Activated T-cell treated with anti-CD3 and anti-CD28 coated beads, Interleukin-2, amount 50 U/mL, for 4 hours (primary cell): ENCODE measurements at regions not wholly inside any gene's neighbourhood (a gene's known extent, or its start where the extent isn't known, plus 50 kb on each side); places are given as distances from the start of the nearest gene placed in this dataset.

Source experiments
- ATAC-seq, 2 donors: fragments of 200-7000 bp; cut with Tn5 transposase; one replicate each; pipeline ENCODE4 v1.10.0; 2021
- DNase-seq: peaks from one replicate; pipeline ENCODE4 v3.0.0-alpha.2; 2020
- H3K27me3 Mint-ChIP-seq: one replicate; pipeline ENCODE4 v1.8.0; 2021; ENCODE audit warnings: low read depth, mixed read lengths
- H3K36me3 Mint-ChIP-seq: one replicate; pipeline ENCODE4 v1.8.0; 2022; ENCODE audit warnings: mixed read lengths; ENCODE audit not compliant: insufficient read depth
- H3K4me1 Mint-ChIP-seq: one replicate; pipeline ENCODE4 v1.8.0; 2021; ENCODE audit warnings: low read depth, mixed read lengths
- H3K4me3 Mint-ChIP-seq: one replicate; pipeline ENCODE4 v1.8.0; 2021; ENCODE audit warnings: mild to moderate bottlenecking, moderate library complexity, mixed read lengths
- H3K9me3 Mint-ChIP-seq: one replicate; pipeline ENCODE4 v1.8.0; 2021; ENCODE audit warnings: mixed read lengths

DNA sequence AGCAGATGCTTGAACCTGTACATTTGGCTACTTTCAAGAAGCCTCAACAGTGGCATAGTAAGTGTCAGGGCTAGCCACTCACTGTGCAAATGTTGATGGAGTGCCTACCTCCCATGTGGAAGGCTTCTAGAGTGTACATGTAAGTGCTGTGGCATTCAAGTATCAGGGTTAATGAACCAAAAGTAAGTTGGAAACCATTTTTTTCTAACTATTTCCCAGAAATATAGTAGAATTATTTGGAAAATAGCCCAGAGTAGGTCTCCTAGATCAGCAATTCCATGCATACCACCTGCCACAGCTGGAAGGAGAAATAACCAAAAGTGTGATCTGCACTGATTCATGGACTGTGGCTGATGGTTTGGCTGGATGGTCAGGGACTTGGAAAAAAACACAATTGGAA, 53.3 kb downstream of the FOXD1 start:
- DNase-seq (no peak), ATAC-seq (no peak)
- Mint-ChIP-seq H3K4me3 (no peak overlapping the region), H3K4me1 (no peaks in the 10 kb centered on the region), H3K27me3 (peaks cover 17% of the 10 kb centered on the region), H3K9me3 (no peaks in the 10 kb centered on the region), H3K36me3 (no peaks in the 10 kb centered on the region)

GRCh38 chr5:73394610-73395009, 54.0 kb downstream of the FOXD1 start:
- peaks cover 15% of the 10 kb centered on the region for H3K27me3 Mint-ChIP-seq
- H3K4me3 Mint-ChIP-seq: no peak overlapping the region
- DNase-seq (no peak), ATAC-seq (no peak)
- H3K4me1 Mint-ChIP-seq: no peaks in the 10 kb centered on the region
- H3K36me3 Mint-ChIP-seq: no peaks in the 10 kb centered on the region
- no peaks in the 10 kb centered on the region for H3K9me3 Mint-ChIP-seq

- ATAC-seq: no peak
- H3K27me3 Mint-ChIP-seq: peaks cover 18% of the 10 kb centered on the region
- DNase-seq: no peak
- peaks cover 2% of the 10 kb centered on the region for H3K4me1 Mint-ChIP-seq
- no peaks in the 10 kb centered on the region for H3K9me3 Mint-ChIP-seq
- H3K4me3 Mint-ChIP-seq: no peak overlapping the region
- no peaks in the 10 kb centered on the region for H3K36me3 Mint-ChIP-seq
Observed at GRCh38 chr5:73393611-73394489, 54.7 kb downstream of the FOXD1 start.

GRCh38 chr5:73392775-73393174, 55.8 kb downstream of the FOXD1 start:
- H3K4me3 Mint-ChIP-seq: no peak overlapping the region
- DNase-seq: no peak
- no peaks in the 10 kb centered on the region for H3K9me3 Mint-ChIP-seq
- peaks cover 10% of the 10 kb centered on the region for H3K4me1 Mint-ChIP-seq
- ATAC-seq: no peak
- no peaks in the 10 kb centered on the region for H3K36me3 Mint-ChIP-seq
- peaks cover 19% of the 10 kb centered on the region for H3K27me3 Mint-ChIP-seq

GRCh38 chr5:73391441-73391881, 57.1 kb downstream of the FOXD1 start:
- Mint-ChIP-seq H3K27me3 (peaks cover 16% of the 10 kb centered on the region), H3K9me3 (no peaks in the 10 kb centered on the region), H3K4me1 (peaks cover 21% of the 10 kb centered on the region), H3K36me3 (no peaks in the 10 kb centered on the region), H3K4me3 (no peak overlapping the region)
- ATAC-seq (no peak), DNase-seq (no peak)

- Mint-ChIP-seq H3K27me3 (peaks cover 16% of the 10 kb centered on the region), H3K9me3 (no peaks in the 10 kb centered on the region), H3K4me3 (no peak overlapping the region), H3K4me1 (peaks cover 26% of the 10 kb centered on the region), H3K36me3 (no peaks in the 10 kb centered on the region)
- no peak for ATAC-seq
- DNase-seq: no peak
Observed at GRCh38 chr5:73390972-73391371, 57.6 kb downstream of the FOXD1 start.

GRCh38 chr5:73388740-73389139, 59.8 kb downstream of the FOXD1 start:
- Mint-ChIP-seq H3K4me3 (no peak overlapping the region), H3K9me3 (peaks cover 15% of the 10 kb centered on the region), H3K27me3 (peaks cover 16% of the 10 kb centered on the region), H3K36me3 (peaks cover 5% of the 10 kb centered on the region), H3K4me1 (peaks cover 26% of the 10 kb centered on the region)
- DNase-seq: no peak
- ATAC-seq: no peak

GRCh38 chr5:73388306-73388684, 60.3 kb downstream of the FOXD1 start:
- no peak overlapping the region for H3K4me3 Mint-ChIP-seq
- DNase-seq (no peak), ATAC-seq (no peak)
- H3K4me1 Mint-ChIP-seq: peaks cover 26% of the 10 kb centered on the region
- H3K27me3 Mint-ChIP-seq: peaks cover 20% of the 10 kb centered on the region
- H3K36me3 Mint-ChIP-seq: peaks cover 6% of the 10 kb centered on the region
- H3K9me3 Mint-ChIP-seq: peaks cover 16% of the 10 kb centered on the region

DNA sequence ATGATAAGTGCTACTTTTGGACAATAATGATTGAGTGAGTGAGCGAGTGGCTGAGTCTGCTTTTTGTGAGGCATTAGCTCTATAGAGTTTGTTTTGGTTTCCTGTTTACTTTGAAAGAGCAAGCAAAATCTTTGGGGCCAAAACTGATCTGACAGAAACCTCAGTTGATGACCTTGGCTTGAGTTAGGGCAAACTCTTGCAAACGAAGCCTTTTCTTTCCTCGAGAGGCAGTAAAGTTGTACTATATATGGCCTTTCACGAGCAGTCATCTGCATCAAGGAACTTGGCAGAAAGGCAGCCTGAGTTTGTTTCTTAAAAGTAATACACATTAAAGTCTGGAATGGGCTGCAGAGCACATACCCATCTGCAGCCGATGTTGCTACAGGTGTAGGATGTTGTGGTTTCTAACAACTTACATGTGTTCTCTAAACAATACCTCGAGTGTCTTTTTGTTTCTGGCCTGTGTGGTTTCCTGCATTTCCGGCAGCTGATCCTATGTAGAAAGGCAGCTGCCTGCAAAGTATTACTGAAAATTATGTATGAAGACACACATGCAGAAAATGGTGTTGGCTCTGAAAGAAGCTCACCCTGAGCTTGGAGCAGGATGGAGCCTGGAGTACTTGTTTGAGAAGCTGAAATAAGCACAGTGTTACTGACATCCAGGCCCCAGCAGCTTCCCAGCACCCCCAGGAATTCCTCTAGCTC, 60.8 kb downstream of the FOXD1 start:
- peak; percentile 35 to 37 for ATAC-seq
- Mint-ChIP-seq H3K4me3 (peak overlapping the region; percentile 11), H3K4me1 (peaks cover 26% of the 10 kb centered on the region), H3K36me3 (peaks cover 6% of the 10 kb centered on the region), H3K27me3 (peaks cover 25% of the 10 kb centered on the region), H3K9me3 (peaks cover 16% of the 10 kb centered on the region)
- DNase-seq: no peak

- H3K36me3 Mint-ChIP-seq: peaks cover 6% of the 10 kb centered on the region
- peaks cover 16% of the 10 kb centered on the region for H3K9me3 Mint-ChIP-seq
- ATAC-seq (no peak), DNase-seq (no peak)
- peaks cover 29% of the 10 kb centered on the region for H3K27me3 Mint-ChIP-seq
- peaks cover 26% of the 10 kb centered on the region for H3K4me1 Mint-ChIP-seq
- H3K4me3 Mint-ChIP-seq: peak overlapping the region; percentile 11
Observed at GRCh38 chr5:73387149-73387591, 61.4 kb downstream of the FOXD1 start.

DNA sequence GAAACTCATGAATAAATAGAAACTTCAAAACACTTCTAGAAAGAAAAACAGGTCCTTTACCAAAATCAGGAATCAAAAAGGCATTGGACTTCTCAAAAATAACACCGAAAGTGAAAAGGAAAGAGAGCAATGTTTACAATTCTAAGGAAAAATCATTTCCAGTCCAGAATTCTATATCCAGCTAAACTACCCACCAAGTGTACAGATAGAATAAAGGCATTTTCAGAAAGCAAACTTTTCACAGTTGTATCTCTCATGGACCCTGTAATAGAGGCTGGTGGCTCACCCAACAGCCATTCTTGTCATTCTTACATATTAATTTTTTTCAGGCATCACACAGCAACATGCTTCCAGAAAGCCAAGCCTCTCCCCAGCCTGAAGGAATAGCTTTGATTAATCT, 63.7 kb downstream of the FOXD1 start:
- ATAC-seq (no peak), DNase-seq (no peak)
- Mint-ChIP-seq H3K27me3 (peaks cover 43% of the 10 kb centered on the region), H3K9me3 (peaks cover 16% of the 10 kb centered on the region), H3K4me3 (no peak overlapping the region), H3K36me3 (peaks cover 6% of the 10 kb centered on the region), H3K4me1 (peaks cover 33% of the 10 kb centered on the region)

- Mint-ChIP-seq H3K9me3 (peaks cover 16% of the 10 kb centered on the region), H3K4me3 (no peak overlapping the region), H3K36me3 (peaks cover 6% of the 10 kb centered on the region), H3K27me3 (peaks cover 58% of the 10 kb centered on the region), H3K4me1 (peaks cover 18% of the 10 kb centered on the region)
- no peak for DNase-seq
- no peak for ATAC-seq
Observed at GRCh38 chr5:73382401-73382740, 66.2 kb downstream of the FOXD1 start.

DNA sequence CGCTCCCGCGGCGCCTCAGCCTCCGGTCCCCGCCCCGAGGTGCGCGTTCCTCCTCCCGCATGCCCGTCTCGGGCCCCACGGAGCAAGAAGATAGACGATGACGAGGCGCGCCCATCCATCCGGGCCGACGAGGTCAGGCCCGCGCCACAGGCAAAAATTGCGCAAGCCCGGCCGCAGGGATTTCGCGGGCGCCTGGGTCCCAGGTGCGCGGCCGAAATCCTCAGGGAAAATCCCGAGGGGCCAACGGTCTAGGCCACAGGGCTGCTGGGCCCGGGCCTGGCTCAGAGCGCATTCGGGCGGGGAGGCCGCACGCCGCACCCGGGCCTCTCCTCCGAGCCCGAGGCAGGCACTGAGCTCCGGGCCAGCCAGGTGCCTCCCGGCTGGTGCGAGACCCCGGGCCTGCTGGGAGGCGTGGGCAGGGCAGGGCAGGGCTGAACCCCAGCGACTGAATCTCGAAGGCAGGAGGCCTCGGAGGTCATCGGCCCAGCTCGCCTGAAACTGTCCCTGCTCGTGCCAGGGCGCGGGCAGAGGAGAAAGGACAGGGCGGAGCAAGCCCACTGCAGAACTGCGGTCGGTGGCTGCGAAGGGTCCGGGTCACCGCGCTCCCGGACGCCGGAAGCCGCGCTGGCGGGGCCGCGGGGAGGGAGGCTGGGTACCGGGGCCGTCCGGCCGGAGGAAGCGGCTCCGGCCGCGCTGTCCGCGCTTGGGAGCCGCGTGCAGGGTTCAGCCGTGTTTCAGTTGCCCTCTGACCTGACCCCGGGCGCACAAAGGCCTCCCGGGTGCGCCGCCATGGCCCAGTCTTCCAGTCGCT, 66.8 kb downstream of the FOXD1 start:
- DNase-seq: no peak

More for the DNA sequence above, 66.8 kb downstream of the FOXD1 start:
- ATAC-seq: peak; percentile 43 to 47
- Mint-ChIP-seq H3K36me3 (peaks cover 6% of the 10 kb centered on the region), H3K4me3 (peak overlapping the region; percentile 60), H3K4me1 (peaks cover 15% of the 10 kb centered on the region), H3K9me3 (peaks cover 16% of the 10 kb centered on the region), H3K27me3 (peaks cover 63% of the 10 kb centered on the region)
